NCI-H774 (cell line): ENCODE measurements at regions not wholly inside any gene's neighbourhood (a gene's known extent, or its start where the extent isn't known, plus 50 kb on each side); places are given as distances from the start of the nearest gene placed in this dataset.

Experiments used
- DNase-seq: peaks from one replicate; lab custom pipeline; 2025; lab: John Stamatoyannopoulos, UW

DNA sequence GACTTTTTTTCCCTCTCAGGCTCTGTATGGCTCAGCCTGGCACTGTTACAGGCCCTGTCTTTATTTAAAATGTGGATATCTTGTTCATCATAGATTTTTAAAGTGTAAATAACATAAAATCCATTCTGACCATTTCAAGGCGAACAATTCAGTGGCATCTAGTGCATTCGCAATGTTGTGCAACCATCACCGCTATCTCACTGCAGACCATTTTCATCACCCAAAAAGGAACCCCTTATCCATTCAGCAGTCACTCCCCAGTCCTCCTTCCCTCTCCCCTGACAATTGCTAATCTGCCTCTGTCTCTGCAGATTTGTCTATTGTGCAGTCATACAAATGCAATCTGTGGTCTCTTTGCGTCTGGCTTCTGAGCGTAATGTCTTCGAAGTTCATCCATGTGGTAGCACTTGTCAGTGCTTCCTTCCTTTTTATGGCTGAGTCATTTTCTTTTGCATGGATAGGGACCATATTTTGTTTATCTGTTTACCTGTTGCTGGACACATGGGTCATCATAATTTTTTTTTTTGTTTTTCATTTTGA, 148.8 kb upstream of the LHX5 start:
- no peak for DNase-seq

DNA sequence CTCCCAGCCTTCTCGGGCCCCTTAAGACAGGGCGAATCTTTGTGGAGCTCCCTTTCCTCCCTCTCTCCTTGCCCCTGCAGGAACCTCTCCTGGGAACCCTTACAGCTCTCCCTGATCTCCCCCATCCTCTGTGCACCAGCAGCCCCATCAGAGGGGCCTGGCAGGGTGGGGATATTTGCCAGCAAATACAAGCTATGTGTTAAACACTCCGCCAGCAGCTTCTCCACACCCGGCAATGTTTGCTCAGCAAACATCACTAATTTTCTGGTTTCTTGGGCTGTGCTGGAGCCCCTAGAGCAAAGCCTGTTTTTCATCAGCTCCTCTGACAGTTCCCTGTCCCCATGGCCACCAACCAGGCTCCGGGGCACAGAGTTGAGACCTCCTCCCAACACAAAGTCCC, 147.5 kb upstream of the LHX5 start:
- peak; percentile 4 for DNase-seq

GRCh38 chr12:113613414-113613813, 141.7 kb upstream of the LHX5 start:
- no peak for DNase-seq

- no peak for DNase-seq
Measured at GRCh38 chr12:113612793-113613192, 141.1 kb upstream of the LHX5 start.

GRCh38 chr12:113612076-113612728, 140.5 kb upstream of the LHX5 start:
- DNase-seq, result no peak

DNA sequence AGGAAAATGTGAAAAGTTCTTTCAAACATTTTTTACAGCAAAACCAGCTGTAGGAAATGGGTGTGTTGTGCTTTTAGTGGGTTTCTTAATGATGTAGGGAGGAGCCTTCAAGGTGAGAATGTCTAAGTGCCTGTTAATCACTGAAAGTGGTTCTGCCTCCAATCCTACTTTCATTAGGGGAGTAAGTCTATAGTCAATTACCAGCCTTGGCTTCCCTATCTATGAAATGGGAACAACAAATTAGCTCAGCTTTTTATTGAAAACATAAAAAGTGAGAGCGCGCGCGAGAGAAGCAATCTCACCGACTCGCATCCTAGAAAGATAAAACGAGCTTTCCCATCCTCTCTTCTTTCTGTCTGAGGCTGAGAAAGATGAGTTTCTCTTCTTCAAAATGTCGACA, 140.0 kb upstream of the LHX5 start:
- no peak for DNase-seq

DNA sequence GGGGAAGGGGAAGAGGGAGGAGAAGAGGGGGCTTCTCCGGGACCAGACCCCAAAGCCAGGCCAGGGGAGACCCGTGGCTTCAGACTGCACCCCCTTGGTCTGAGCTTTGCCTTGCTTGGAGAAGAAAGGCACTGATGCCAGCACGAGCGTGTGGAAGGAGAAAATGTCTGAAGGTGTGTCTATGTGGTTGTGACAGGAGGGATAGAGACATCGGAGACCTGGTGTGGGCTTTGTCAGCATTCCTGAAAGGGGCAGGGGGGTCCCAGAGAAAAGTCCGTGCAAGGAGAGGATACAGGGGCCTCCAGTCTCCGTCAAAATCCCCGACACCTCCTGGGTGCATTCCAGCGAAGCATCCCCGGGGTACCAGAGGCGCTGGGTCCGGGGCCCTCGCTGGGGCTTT, 139.0 kb upstream of the LHX5 start:
- DNase-seq, result no peak

DNA sequence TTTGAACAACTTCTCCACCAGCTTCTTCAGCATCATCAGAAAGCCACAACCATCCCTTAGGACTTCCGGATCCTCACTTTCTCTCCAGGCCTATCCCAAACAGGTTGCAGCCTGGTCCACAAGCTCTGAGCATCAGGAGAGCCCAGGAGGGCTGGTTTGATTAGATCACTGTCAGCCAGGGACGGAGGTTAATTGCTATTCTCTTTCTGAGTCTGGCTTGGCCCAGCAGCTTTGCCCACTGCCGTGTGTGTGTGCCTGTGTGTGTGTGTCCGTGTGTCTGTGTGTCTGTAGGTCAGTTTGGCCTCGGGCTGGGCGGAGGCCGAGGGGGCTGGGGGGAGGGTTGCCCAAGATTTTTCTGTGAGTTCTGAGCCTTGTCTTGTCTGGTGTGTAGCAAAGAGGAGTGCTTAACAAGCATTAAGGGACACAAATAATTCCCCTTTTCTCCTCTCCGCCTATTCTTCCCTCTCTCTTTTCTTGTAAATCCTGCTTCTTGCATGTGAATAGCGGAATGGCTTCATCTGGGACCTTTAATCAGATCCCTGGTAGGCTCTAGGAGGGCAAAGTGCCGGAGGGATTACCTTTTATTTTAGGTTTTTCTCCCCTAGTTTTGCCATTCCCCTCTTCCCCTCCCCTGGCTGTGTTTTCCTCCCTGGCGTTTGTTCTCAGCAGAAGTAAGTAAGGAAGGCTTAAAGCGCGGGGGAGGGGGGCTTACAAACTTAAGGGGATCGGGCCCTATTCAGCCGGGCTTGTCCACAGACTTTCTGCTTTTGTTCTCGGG, 138.2 kb upstream of the LHX5 start:
- no peak for DNase-seq

DNA sequence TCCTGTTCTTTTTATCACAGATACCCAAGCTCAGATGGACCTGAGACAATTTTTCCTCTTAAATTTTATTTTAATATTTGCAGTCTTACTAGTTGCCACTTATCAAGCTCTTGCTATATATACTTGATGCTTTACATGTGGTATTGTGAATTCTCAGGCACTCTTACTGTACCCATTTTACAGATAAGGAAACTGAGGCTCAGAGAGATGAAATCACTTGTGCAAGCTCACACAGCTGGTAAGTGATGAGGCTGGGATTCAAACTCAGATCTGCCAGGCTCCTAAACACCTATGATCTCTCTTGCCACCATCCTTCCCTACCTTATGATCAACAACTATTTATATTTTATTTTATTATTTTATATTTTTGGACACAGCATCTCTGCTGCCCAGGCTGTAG, 133.0 kb upstream of the LHX5 start:
- no peak for DNase-seq

GRCh38 chr12:113601656-113602263, 130.1 kb upstream of the LHX5 start:
- no peak for DNase-seq

DNA sequence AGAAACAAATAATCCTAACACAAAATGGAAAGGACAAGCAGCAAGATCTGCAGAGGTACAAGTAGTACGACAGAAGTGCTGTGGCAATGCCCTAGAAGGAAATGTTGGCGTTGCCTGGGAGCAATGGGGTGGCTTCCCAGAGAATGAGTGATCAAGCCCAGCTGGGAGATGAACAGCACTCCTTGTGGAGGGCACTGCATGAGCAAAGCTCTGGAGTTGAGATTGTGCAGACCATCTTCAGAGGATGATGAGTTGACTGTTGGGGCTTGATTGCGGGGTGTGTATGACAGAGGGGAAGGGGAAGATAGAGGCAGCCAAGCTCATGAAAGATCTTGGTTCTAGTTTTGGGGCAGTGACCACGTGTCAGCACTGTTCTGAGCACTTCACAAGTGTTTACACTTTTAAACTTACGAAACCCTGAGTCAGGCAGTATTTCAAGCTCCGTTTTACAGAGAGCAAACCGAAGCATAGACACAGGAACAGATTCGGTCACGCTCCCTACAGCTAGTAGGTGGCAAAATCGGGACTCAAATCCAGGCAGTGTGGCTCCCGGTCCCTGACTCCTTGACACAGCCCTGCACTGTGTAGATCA, 127.2 kb upstream of the LHX5 start:
- no peak for DNase-seq

DNA sequence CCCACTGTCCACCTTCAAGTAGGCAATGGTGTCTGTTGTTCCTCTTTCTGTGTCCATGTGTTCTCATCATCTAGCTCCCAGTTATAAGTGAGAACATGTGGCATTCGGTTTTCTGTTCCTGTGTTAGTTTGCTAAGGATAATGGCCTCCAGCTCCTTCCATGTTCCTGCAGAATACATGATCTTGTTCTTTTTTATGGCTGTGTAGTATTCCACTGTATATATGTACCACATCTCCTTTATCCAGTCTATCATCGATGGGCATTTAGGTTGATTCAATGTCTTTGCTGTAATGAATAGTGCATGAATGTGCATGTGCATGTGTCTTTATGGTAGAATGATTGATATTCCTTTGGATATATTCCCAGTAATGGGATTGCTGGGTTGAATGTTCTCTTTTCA, 123.3 kb upstream of the LHX5 start:
- DNase-seq, result no peak

DNA sequence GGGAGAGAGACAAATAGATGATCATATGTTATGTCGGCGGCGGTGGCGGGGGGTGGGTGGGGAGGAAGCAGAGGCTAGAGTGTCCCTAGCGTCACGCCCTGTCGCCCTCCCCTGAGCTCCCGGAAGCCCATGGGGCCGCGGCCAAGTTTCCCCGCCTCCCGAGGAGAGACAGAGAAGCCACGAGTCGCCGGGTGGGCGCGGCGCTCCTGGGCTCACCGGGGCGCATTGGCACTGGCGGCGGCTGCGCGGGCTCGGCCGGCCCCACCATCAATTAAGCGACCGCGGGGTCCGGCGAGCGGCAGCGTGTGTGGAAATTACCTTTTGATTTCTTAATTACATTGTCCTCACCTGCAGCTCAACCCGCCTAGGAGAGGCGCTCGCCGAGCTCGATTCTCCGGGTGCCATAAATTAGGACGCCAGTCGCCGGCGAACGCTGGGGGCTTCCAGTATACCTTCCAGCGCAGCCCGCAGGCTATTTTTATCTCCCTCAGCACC, 119.9 kb upstream of the LHX5 start:
- DNase-seq, result peak; percentile 72

DNA sequence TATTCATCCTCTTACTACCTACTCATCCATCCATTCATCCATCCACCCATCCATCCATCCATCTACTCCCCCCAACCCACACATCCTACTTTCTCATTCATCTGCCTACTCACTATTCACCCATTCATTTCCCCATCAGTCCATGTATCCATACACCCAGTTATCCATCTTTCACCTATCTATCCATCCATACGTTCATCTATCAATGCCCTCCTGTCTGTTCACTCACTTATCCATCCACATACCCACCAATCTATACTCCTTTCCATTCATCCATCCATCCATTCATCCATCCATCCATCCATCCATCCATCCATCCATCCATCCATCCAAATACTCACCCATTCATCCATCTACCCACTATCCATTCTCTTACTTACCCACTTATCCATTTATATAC, 117.8 kb upstream of the LHX5 start:
- DNase-seq, result no peak

DNA sequence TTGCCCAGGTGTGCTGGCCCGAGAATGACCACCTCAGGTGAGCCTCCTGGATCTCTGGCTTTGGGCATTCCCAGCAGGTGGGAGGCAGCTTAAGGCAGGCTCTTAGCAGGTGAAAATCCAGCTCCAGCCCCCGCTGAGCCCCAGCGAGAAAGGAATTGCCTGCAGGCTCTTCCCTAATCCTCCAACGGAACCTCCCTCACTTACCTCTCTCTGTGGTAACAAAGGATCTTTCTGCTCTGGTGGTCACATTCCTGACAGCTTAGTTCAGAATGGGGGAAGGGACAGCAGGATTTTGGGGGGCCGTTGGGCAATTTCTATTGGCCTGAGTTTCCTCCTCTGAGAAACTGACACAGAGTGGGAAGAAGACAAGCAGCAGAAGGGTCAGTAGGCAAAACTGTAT, 116.0 kb upstream of the LHX5 start:
- DNase-seq, result no peak

DNA sequence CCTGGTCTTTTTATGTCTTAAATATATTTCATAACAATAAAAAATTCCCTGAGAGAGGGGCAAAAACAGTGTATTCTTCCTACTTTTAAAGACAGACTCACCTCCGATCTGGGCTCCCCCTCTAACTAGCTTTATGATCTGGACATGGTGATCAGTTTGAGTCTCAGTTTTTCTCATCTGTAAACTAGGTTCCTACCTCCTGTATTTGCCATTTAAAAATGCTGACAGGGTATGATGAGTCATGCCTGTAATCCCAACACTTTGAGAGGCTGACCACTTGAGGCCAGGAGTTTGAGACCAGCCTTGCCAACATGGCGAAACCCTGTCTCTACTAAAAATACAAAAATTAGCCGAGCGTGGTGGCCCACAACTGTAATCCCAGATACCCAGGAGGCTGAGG, 114.8 kb upstream of the LHX5 start:
- no peak for DNase-seq

- DNase-seq, result no peak
Measured at GRCh38 chr12:113582521-113583218, 111.0 kb upstream of the LHX5 start.

GRCh38 chr12:113581342-113581741, 109.7 kb upstream of the LHX5 start:
- DNase-seq, result no peak

GRCh38 chr12:113580437-113580836, 108.8 kb upstream of the LHX5 start:
- no peak for DNase-seq

- no peak for DNase-seq
Measured at GRCh38 chr12:113577464-113578129, 105.9 kb upstream of the LHX5 start.

DNA sequence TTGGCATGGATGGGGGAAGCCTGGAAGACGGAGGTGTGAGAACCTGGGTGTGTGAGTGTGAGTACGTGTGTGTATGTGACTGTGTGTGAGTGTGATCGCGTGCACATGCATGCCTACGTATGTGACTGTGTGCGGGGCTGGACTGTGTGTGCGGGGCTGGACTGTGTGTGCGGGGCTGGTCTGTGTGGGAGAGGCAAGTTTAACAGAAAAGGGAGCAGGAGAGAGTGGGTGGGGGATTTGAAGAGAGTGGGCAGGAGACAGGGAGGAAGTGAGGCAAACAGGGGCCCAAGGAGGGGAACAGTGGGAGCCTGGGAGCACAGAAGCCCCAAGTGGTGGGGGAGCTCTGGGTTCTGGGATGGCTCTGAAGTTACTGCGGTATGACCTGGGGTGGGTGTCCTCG, 103.7 kb upstream of the LHX5 start:
- DNase-seq, result no peak
